IPS-15b (cell line): ENCODE measurements at regions not wholly inside any gene's neighbourhood (a gene's known extent, or its start where the extent isn't known, plus 50 kb on each side); places are given as distances from the start of the nearest gene placed in this dataset.

Experiments used
- H3K27me3 ChIP-seq: one replicate; pipeline ENCODE4 v1.6.1; 2013; ENCODE audit warnings: low read length; ENCODE audit not compliant: control insufficient read depth, insufficient read depth
- H3K36me3 ChIP-seq: one replicate; pipeline ENCODE4 v1.6.1; 2013; ENCODE audit warnings: low read length; ENCODE audit not compliant: control insufficient read depth, insufficient read depth
- H3K4me1 ChIP-seq: one replicate; pipeline ENCODE4 v1.6.1; 2013; ENCODE audit warnings: mild to moderate bottlenecking, low read length; ENCODE audit not compliant: control insufficient read depth, insufficient read depth
- H3K4me3 ChIP-seq: one replicate; pipeline ENCODE4 v1.5.1; 2013; ENCODE audit warnings: low read depth, low read length
- H3K9ac ChIP-seq: one replicate; pipeline ENCODE4 v1.6.1; 2013; ENCODE audit warnings: low read depth, mild to moderate bottlenecking, low read length
- H3K9me3 ChIP-seq: one replicate; pipeline ENCODE4 v1.6.1; 2013; ENCODE audit warnings: mild to moderate bottlenecking, low read length; ENCODE audit not compliant: control insufficient read depth, insufficient read depth

DNA sequence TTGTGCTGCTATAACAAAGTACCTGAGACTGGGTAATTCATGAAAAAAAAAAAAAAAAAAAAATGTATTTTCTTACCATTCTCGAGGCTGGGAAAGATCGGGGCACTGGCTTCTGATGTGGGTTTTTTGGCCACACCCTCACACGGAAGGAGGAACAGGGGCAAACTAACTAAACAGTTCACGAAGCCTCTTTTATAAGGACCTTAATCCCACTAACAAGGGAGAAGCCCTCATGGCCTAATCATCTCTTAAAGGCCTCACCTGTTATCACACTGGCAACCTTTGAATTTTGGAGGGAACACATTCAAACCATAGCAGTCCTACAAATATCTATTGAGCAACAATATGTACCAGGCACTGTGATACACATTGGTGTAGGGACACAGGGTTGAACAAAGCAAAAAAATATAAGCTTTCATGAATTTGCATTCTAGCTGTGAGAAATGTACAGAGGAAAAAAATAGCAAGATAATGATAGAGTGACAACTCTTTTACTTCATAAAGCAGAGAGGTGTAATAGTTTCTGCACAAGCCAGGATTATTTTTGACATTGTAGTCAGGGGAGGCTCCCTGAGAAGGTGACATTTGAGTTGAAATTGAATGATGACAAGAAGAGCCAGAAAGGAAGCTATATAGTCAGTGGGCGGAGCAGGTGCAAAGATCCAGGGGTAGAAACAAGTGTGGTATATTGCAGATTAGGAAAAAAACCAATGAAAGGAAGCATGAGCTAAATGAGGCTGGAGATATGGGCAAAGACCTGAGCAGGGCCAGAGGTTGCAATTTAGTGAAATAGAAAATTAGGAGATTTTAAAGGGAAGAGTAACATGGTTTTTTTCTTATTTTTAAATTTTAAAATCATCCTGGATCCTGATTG lies 68.1 kb upstream of the GRAMD2B start:
- Histone ChIP-seq H3K27me3 (no peaks in the 10 kb centered on the region), H3K36me3 (no peaks in the 10 kb centered on the region), H3K9ac (no peak overlapping the region), H3K4me1 (peaks cover 4% of the 10 kb centered on the region), H3K9me3 (no peaks in the 10 kb centered on the region), H3K4me3 (no peak overlapping the region)

DNA sequence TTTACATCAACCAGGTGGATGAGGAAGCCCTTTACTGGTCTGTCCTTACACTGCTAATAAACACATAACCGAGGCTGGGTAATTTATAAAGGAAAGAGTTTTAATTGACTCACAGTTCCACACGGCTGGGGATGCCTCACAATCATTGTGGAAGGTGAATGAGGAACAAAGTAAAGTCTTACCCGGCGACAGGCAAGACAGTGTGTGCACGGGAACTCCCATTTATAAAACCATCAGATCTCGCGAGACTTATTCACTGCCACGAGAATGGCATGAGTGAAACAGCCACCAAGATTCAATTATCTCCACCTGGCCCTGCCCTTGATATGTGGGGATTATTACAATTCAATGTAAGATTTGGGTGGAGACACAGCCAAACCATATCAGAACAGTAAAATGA lies 67.3 kb upstream of the GRAMD2B start:
- H3K4me3 ChIP-seq, result no peak overlapping the region
- no peaks in the 10 kb centered on the region for H3K27me3 ChIP-seq
- no peaks in the 10 kb centered on the region for H3K9me3 ChIP-seq
- H3K4me1 ChIP-seq, result peaks cover 4% of the 10 kb centered on the region
- H3K36me3 ChIP-seq, result no peaks in the 10 kb centered on the region
- H3K9ac ChIP-seq, result no peak overlapping the region

DNA sequence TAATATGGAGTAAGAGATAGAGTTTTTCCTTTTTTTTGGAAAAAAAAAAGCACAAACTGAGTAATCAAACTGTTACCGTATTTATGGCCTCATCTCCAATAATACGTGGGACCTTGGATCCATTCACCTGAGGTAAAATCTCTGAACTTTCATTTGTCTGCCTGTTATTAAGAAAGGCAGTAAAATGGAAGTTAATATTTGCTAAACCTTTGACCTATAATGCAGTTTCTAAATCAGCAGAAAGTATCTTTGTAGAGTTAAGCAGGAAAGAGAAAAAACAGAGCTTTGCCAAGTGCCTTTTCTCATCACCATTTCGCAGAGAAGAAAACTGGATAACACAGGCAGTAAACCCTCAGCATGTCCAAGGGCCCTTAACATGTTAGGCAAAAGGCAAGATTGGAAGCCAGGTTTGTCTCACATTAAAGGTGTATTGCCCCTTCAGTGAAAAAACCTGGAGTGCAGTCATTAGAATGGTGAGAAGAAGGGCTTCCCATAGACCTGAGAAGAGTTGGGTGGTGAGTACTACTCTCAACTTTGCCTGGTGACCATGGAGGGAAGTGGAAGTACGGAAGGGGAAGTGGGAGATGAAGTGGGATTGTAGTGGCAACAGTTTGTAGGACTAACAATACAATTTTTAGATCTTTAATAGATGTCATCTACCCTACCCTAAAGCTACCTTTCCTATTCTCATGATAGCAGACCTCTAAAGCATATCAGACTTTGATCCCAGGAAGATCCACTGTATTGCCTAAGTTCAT lies 65.4 kb upstream of the GRAMD2B start:
- Histone ChIP-seq H3K27me3 (no peaks in the 10 kb centered on the region), H3K9ac (no peak overlapping the region), H3K36me3 (no peaks in the 10 kb centered on the region), H3K4me3 (no peak overlapping the region), H3K9me3 (no peaks in the 10 kb centered on the region), H3K4me1 (peaks cover 4% of the 10 kb centered on the region)

DNA sequence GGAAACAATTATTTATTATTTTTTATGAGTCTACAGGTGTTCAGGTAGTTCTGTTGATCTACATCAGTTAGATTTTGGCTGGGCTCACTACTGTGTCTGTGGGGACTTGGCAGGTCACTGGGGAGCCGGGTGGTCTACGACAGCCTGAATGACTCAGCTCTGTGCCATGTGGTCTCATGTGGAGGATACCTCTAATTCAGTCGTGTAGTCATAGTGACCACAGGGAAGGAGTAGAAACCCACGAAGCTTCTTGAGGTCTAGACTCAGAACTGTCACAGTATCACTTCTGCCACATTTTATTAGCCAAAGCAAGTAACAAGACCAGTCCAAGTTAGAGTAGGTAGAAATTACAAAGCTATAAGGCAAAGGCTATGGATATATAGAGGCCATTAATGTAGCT lies 64.7 kb upstream of the GRAMD2B start:
- Histone ChIP-seq H3K4me1 (peaks cover 4% of the 10 kb centered on the region), H3K9ac (no peak overlapping the region), H3K4me3 (no peak overlapping the region), H3K36me3 (no peaks in the 10 kb centered on the region), H3K9me3 (no peaks in the 10 kb centered on the region), H3K27me3 (no peaks in the 10 kb centered on the region)

DNA sequence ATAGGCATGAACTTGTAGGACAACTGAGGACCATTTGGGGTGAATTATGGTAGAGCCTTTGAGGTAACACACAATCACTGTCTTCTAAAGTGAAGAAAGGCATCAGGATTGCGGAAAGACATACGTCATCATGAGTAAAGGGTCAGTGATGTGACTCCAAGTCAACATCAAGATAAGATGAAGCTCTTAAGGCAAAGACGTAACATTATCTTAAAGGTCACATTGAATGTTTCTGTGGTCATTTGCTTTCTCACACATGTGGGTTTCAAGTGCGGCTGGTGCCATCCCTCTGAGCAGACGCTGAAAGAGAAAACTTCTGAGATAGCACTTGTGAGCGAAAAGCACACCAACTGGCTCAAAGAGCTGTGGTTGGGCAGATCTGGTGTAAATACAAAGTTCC lies 63.3 kb upstream of the GRAMD2B start:
- Histone ChIP-seq H3K9me3 (no peaks in the 10 kb centered on the region), H3K36me3 (no peaks in the 10 kb centered on the region), H3K9ac (no peak overlapping the region), H3K4me3 (no peak overlapping the region), H3K27me3 (no peaks in the 10 kb centered on the region), H3K4me1 (peaks cover 4% of the 10 kb centered on the region)

DNA sequence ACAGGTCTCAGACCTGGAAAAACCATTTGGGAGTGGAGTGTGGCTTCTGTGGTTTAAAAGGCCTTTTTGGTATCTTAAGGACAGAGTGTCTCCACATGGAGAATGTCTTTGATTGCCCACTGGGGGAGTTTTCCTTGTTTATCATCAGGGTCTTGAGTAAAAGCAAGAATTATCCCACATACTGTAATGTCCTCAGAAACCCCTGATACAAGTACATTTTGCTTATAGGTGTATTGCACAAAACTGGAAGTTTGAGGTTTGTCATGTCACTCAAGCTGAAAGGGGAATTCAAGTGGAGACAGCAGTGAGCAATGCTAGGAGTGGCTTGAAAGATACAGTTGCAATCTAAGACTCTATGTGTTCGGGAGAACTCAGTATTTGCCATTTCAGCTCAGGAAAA lies 62.7 kb upstream of the GRAMD2B start:
- no peaks in the 10 kb centered on the region for H3K27me3 ChIP-seq
- H3K9me3 ChIP-seq, result no peaks in the 10 kb centered on the region
- no peak overlapping the region for H3K4me3 ChIP-seq
- no peak overlapping the region for H3K9ac ChIP-seq
- no peaks in the 10 kb centered on the region for H3K36me3 ChIP-seq
- H3K4me1 ChIP-seq, result peaks cover 4% of the 10 kb centered on the region

DNA sequence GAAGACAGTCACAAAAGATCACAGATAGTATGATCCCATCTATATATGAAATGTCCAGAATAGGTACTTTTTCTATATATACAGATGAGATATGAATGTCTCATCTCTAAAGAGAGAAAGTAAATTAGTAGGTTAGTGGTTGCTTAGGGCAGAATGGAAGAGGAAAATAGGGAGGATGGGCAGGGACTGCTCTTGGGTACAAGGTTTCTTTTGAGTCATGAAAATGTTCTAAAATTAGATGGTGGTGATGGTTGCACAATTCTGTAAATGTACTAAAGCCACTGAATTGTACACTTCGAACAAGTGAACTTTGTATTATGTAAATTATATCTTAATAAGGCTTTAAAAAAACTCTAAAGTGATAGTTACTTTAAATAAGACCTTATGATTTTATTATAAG lies 59.6 kb upstream of the GRAMD2B start:
- H3K4me1 ChIP-seq, result peaks cover 7% of the 10 kb centered on the region
- no peaks in the 10 kb centered on the region for H3K36me3 ChIP-seq
- H3K4me3 ChIP-seq, result no peak overlapping the region
- H3K9ac ChIP-seq, result no peak overlapping the region
- H3K27me3 ChIP-seq, result no peaks in the 10 kb centered on the region
- no peaks in the 10 kb centered on the region for H3K9me3 ChIP-seq

DNA sequence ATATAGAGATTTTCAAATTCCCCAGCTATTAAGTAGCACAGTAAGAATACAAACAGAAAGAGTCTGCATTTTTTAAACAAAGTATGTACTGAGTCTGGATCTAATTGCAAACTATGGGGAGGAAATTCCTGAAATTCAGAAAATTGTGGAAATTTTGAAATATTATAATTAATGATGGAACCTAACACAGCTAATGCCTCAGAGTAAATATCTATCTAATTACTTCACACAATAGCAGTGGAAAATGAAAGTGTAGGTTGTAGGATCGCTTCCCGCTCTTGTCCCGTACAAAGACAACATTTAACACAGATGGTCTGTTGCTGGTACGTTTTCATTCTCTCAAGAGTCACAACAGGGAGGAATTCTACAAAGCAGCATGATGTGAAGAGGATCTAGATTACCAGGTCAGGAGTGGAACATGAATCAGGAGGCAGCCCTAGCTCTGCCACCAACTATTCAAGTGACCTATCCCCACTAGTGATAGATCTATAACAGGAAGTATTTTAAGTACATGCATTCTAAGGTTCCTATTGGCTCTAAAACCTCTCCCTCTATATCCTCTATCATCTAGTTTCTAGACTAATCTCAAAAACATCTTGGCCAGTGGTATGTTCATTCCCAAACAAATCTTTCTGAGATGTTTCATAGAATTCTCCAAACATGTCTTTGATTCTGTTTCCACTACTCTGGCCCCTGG lies 58.9 kb upstream of the GRAMD2B start:
- no peaks in the 10 kb centered on the region for H3K27me3 ChIP-seq
- no peak overlapping the region for H3K4me3 ChIP-seq
- H3K9ac ChIP-seq, result no peak overlapping the region
- H3K36me3 ChIP-seq, result no peaks in the 10 kb centered on the region
- no peaks in the 10 kb centered on the region for H3K9me3 ChIP-seq
- peaks cover 13% of the 10 kb centered on the region for H3K4me1 ChIP-seq

DNA sequence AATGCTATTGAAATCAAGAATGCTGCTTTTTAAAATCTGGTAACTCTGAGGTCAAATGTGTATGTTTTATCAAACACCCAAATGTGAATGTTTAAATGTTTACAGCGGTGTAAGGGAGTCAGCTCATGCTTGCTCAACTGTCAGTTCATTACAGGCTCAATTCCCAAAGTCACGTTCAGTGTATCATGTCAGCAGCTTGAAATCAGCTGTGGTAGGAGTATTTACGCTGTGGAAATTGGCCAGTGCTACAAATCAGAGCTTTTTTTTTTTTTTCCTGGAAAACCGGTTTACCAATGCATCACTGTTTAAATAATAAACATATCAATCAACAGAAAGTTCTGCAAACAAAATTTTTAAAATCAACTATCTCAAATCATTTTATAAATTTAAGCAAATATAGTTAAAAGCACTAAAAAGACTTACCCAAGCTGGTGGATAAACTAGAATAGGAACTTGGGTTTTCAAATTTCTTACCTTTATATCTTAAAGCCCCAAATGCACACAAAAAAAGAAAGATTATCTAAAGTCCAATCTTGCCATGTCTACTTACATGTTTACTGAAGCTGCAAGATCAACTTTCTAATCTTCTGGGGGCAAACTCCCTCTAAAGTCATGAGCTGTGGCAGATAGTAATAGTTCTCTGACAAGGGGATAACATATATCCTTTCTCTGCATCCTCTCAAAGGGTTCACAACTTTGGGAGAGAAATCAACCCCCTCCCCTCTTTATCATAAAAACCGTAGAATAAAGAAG lies 57.6 kb upstream of the GRAMD2B start:
- H3K9me3 ChIP-seq, result no peaks in the 10 kb centered on the region
- peaks cover 25% of the 10 kb centered on the region for H3K4me1 ChIP-seq
- no peaks in the 10 kb centered on the region for H3K27me3 ChIP-seq
- no peaks in the 10 kb centered on the region for H3K36me3 ChIP-seq
- no peak overlapping the region for H3K9ac ChIP-seq
- H3K4me3 ChIP-seq, result no peak overlapping the region

DNA sequence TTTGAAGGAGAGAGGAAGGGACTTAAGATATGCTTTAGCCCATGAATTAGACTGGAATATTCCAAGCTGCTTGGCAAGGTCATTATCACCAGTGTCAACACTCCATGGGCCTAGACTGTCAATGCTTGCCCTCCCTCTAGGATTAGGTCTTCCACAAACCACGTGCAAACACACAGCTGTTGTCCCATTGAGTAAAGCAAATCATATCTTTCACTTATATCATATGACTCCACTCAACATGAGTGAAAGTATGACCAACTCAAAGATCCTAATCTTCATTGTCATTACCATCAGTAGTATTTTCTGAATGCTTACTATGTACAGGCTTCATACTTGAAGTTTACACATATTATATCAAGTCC lies 57.0 kb upstream of the GRAMD2B start:
- Histone ChIP-seq H3K9ac (no peak overlapping the region), H3K27me3 (no peaks in the 10 kb centered on the region), H3K4me3 (no peak overlapping the region), H3K9me3 (no peaks in the 10 kb centered on the region), H3K4me1 (peaks cover 30% of the 10 kb centered on the region), H3K36me3 (no peaks in the 10 kb centered on the region)

DNA sequence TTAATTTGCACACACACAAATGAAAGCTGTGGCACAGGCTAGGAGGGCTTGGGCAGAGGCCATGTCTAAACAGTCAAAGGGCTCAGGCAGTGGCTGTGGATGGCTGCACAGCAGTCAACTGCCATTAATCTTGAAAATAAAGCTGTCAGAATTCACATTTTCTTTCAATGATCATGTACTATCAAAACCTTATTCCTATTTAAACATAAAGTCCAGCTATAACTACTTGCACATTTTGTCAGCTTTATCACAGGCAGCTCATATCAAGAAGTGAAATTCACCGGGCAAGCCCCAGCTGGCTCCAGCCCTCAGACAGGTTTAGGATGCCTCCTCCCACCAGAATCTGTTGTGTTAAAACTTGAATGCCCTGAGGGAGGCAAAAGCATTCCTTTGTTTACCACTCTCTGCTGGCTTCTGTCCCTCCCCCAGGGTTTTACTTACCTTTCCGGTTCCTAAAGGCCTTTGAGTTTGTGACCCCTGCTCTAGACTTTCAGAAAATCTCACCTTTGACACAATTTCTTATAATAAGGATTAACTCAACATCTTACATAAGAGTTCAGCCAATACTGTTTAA lies 54.9 kb upstream of the GRAMD2B start:
- H3K9ac ChIP-seq, result no peak overlapping the region

More for the DNA sequence above, 54.9 kb upstream of the GRAMD2B start:
- peaks cover 36% of the 10 kb centered on the region for H3K4me1 ChIP-seq
- H3K27me3 ChIP-seq, result no peaks in the 10 kb centered on the region
- H3K4me3 ChIP-seq, result no peak overlapping the region
- no peaks in the 10 kb centered on the region for H3K36me3 ChIP-seq
- no peaks in the 10 kb centered on the region for H3K9me3 ChIP-seq
